Motor neuron (in vitro differentiated cells): ENCODE measurements at regions not wholly inside any gene's neighbourhood (a gene's known extent, or its start where the extent isn't known, plus 50 kb on each side); places are given as distances from the start of the nearest gene placed in this dataset.

Experiments used
- ATAC-seq, 8 experiments: fragments of 200-7000 bp; cut with Tn5 transposase; replicated peaks in 6 of 8; 2 replicates each; pipeline ENCODE4 v1.8.0; 2021; ENCODE audit warnings: mild to moderate bottlenecking in 8 of 8, moderate library complexity in 8 of 8
- H3K27ac ChIP-seq, 2 donors: fragments of 250-450 bp; sonication (Bioruptor Pico); 2 replicates each; pipeline ENCODE4 v1.9.0; 2021; ENCODE audit warnings: antibody characterized with exemption in 2 of 2, mild to moderate bottlenecking in 2 of 2, moderate library complexity in 1 of 2
- H3K4me1 ChIP-seq, 2 donors: fragments of 250-450 bp; sonication (Bioruptor Pico); replicated peaks in 1 of 2; 2 replicates each; pipeline ENCODE4 v1.6.1; 2021; ENCODE audit warnings: antibody characterized with exemption in 2 of 2, mild to moderate bottlenecking in 2 of 2, moderate library complexity in 1 of 2
- H3K4me3 ChIP-seq, 5 donors: fragments of 250-450 bp; sonication (Bioruptor Pico); 2 replicates each; pipeline ENCODE4 v1.9.0; 2021; ENCODE audit warnings: antibody characterized with exemption in 5 of 5, mild to moderate bottlenecking in 5 of 5, moderate library complexity in 4 of 5
- WGBS, 10 experiments: fragments of 450-650 bp; shearing (Covaris generic); methylation state at CpG; one replicate each; pipeline ENCODE4 v1.0.0; 2022; 5-methylcytosine and 5-hydroxymethylcytosine counted together
- in situ Hi-C, 9 experiments: fragments of 400-800 bp; cut with MboI; loops; one replicate each; pipeline ENCODE4 v1.15.0; 2021; ENCODE audit warnings: low sequenced_read_pairs in 9 of 9, low pct_unique_long_range_greater_than_20kb in 2 of 9; ENCODE audit not compliant: unreplicated experiment in 9 of 9

GRCh38 chr16:48052731-48053417 lies 102.9 kb downstream of the ABCC12 start:
- Histone ChIP-seq H3K27ac (no peak overlapping the region), H3K4me3 (no peak overlapping the region), H3K4me1 (peaks cover 12 to 14% of the 10 kb centered on the region in 2 donors)
- WGBS, 10 experiments, result 52 to 89% (median 80%) methylated on average over 1 to 5 of the region's 5 CpGs; no CpG with 5 or more reads in 2 of the 10 experiments
- in situ Hi-C loops, result no loop called here
- ATAC-seq, result no peak

- ATAC-seq, result no peak
- Histone ChIP-seq H3K4me1 (peaks cover 14 to 21% of the 10 kb centered on the region in 2 donors), H3K27ac (no peak overlapping the region), H3K4me3 (no peak overlapping the region)
- in situ Hi-C loops, result no loop called here
- WGBS, 10 experiments, result 55 to 83% methylated on average over 2 of the region's 2 CpGs; no CpG with 5 or more reads in 8 of the 10 experiments
Measured at GRCh38 chr16:48050871-48051270, 104.9 kb downstream of the ABCC12 start.

- Histone ChIP-seq H3K27ac (no peak overlapping the region), H3K4me3 (no peak overlapping the region), H3K4me1 (peaks cover 12 to 17% of the 10 kb centered on the region in 2 donors)
- 0 to 100% (median 88%) methylated on average over 1 to 3 of the region's 3 CpGs; no CpG with 5 or more reads in 4 of the 10 experiments for WGBS, 10 experiments
- peak in 2 of 8 experiments; percentile 62 to 71 for ATAC-seq
- in situ Hi-C loops, result no loop called here
Measured at GRCh38 chr16:48049847-48050246, 105.9 kb downstream of the ABCC12 start.

GRCh38 chr16:48047720-48048119 lies 108.1 kb downstream of the ABCC12 start:
- in situ Hi-C loops, result no loop called here
- WGBS, 10 experiments, result 0 to 40% (median 17%) methylated on average over 1 to 3 of the region's 3 CpGs; no CpG with 5 or more reads in 4 of the 10 experiments
- ATAC-seq, result peak in 5 of 8 experiments; percentile 29 to 68 (median 41)
- no peak overlapping the region for H3K4me3 ChIP-seq
- H3K4me1 ChIP-seq, result peaks cover 7% of the 10 kb centered on the region in 2 donors
- H3K27ac ChIP-seq, result no peak overlapping the region

- no peak for ATAC-seq
- H3K27ac ChIP-seq, result no peak overlapping the region
- in situ Hi-C loops, result no loop called here
- WGBS, 10 experiments, result 33 to 91% (median 57%) methylated on average over 1 to 2 of the region's 3 CpGs; no CpG with 5 or more reads in 4 of the 10 experiments
- no peak overlapping the region for H3K4me3 ChIP-seq
- peaks cover 7 to 9% of the 10 kb centered on the region in 2 donors for H3K4me1 ChIP-seq
Measured at GRCh38 chr16:48047241-48047640, 108.6 kb downstream of the ABCC12 start.

- no peak overlapping the region for H3K4me3 ChIP-seq
- WGBS, 10 experiments, result 0 to 100% (median 60%) methylated on average over 1 of the region's 1 CpG; no CpG with 5 or more reads in 1 of the 10 experiments
- no peak overlapping the region for H3K27ac ChIP-seq
- H3K4me1 ChIP-seq, result peaks cover 7 to 14% of the 10 kb centered on the region in 2 donors
- ATAC-seq, result no peak
- in situ Hi-C loops, result no loop called here
Measured at GRCh38 chr16:48044117-48044516, 111.7 kb downstream of the ABCC12 start.

- no peak for ATAC-seq
- H3K27ac ChIP-seq, result no peak overlapping the region
- in situ Hi-C loops, result no loop called here
- WGBS, 10 experiments, result 24 to 100% (median 79%) methylated on average over 1 to 10 of the region's 10 CpGs; no CpG with 5 or more reads in 1 of the 10 experiments
- peaks cover 0 to 7% of the 10 kb centered on the region in 2 donors for H3K4me1 ChIP-seq
- no peak overlapping the region for H3K4me3 ChIP-seq
Measured at GRCh38 chr16:48041981-48042421, 113.8 kb downstream of the ABCC12 start.

- in situ Hi-C loops, result no loop called here
- no peaks in the 10 kb centered on the region for H3K4me1 ChIP-seq
- H3K27ac ChIP-seq, result no peak overlapping the region
- WGBS, 10 experiments, result 0 to 100% (median 71%) methylated on average over 1 to 4 of the region's 4 CpGs; no CpG with 5 or more reads in 3 of the 10 experiments
- no peak overlapping the region for H3K4me3 ChIP-seq
- no peak for ATAC-seq
Measured at GRCh38 chr16:48035142-48035541, 120.7 kb downstream of the ABCC12 start.

- Histone ChIP-seq H3K4me1 (no peaks in the 10 kb centered on the region), H3K4me3 (no peak overlapping the region), H3K27ac (no peak overlapping the region)
- no peak for ATAC-seq
- 27 to 100% (median 80%) methylated on average over 2 to 6 of the region's 6 CpGs for WGBS, 10 experiments
- in situ Hi-C loops, result no loop called here
Measured at GRCh38 chr16:48030926-48031325, 124.9 kb downstream of the ABCC12 start.

GRCh38 chr16:48029768-48030167 lies 126.0 kb downstream of the ABCC12 start:
- in situ Hi-C loops, result no loop called here
- ATAC-seq, result peak in 2 of 8 experiments; percentile 19 to 39
- H3K4me3 ChIP-seq, result no peak overlapping the region
- H3K4me1 ChIP-seq, result no peaks in the 10 kb centered on the region
- H3K27ac ChIP-seq, result no peak overlapping the region
- WGBS, 10 experiments, result 12 to 97% (median 34%) methylated on average over 3 to 5 of the region's 5 CpGs; no CpG with 5 or more reads in 5 of the 10 experiments

GRCh38 chr16:48025359-48025758 lies 130.4 kb downstream of the ABCC12 start:
- WGBS, 10 experiments, result 30 to 91% (median 79%) methylated on average over 2 to 5 of the region's 5 CpGs; no CpG with 5 or more reads in 2 of the 10 experiments
- ATAC-seq, result no peak
- in situ Hi-C loops, result no loop called here

GRCh38 chr16:48024042-48024441 lies 131.8 kb downstream of the ABCC12 start:
- ATAC-seq, result no peak
- WGBS, 10 experiments, result 0 to 100% (median 42%) methylated on average over 1 to 4 of the region's 5 CpGs; no CpG with 5 or more reads in 3 of the 10 experiments
- Histone ChIP-seq H3K4me3 (no peak overlapping the region), H3K4me1 (peaks cover 0 to 12% of the 10 kb centered on the region in 2 donors), H3K27ac (no peak overlapping the region)
- in situ Hi-C loops, result no loop called here

More at GRCh38 chr16:48025359-48025758, 130.4 kb downstream of the ABCC12 start:
- H3K4me3 ChIP-seq, result no peak overlapping the region
- H3K27ac ChIP-seq, result no peak overlapping the region
- peaks cover 0 to 12% of the 10 kb centered on the region in 2 donors for H3K4me1 ChIP-seq

- 0 to 100% (median 92%) methylated on average over 1 to 5 of the region's 5 CpGs; no CpG with 5 or more reads in 3 of the 10 experiments for WGBS, 10 experiments
- no peak for ATAC-seq
- Histone ChIP-seq H3K4me3 (no peak overlapping the region), H3K27ac (no peak overlapping the region), H3K4me1 (peaks cover 0 to 12% of the 10 kb centered on the region in 2 donors)
- in situ Hi-C loops, result no loop called here
Measured at GRCh38 chr16:48022496-48022895, 133.3 kb downstream of the ABCC12 start.
